Activated CD4-positive, alpha-beta T cell treated with anti-CD3 and anti-CD28 coated beads for 36 hours (primary cell): ENCODE measurements at regions not wholly inside any gene's neighbourhood (a gene's known extent, or its start where the extent isn't known, plus 50 kb on each side); places are given as distances from the start of the nearest gene placed in this dataset.

Experiments
- ATAC-seq: fragments of 200-7000 bp; cut with Tn5 transposase; one replicate; pipeline ENCODE4 v1.10.0; 2021; ENCODE audit warnings: mild to moderate bottlenecking, moderate library complexity
- CTCF ChIA-PET: fragments of 350-600 bp; sonication (Branson Sonifier 250); formaldehyde crosslinking; loops from one replicate; lab custom pipeline; 2021; ENCODE audit warnings: antibody characterized with exemption; lab: Charles Lee
- POLR2A ChIA-PET: fragments of 350-600 bp; sonication (Branson Sonifier 250); formaldehyde crosslinking; loops from one replicate; lab custom pipeline; 2021; ENCODE audit warnings: antibody characterized with exemption, inconsistent platforms; lab: Charles Lee
- DNase-seq: peaks from one replicate; pipeline ENCODE4 v3.0.0-alpha.2; 2020
- H3K27ac Mint-ChIP-seq: one replicate; pipeline ENCODE4 v1.8.0; 2021; ENCODE audit warnings: mixed read lengths
- H3K27me3 Mint-ChIP-seq: one replicate; pipeline ENCODE4 v1.8.0; 2021; ENCODE audit warnings: mixed read lengths
- H3K36me3 Mint-ChIP-seq: one replicate; pipeline ENCODE4 v1.8.0; 2021; ENCODE audit warnings: low read depth, mixed read lengths
- H3K4me1 Mint-ChIP-seq: one replicate; pipeline ENCODE4 v1.8.0; 2021; ENCODE audit warnings: mixed read lengths
- H3K4me3 Mint-ChIP-seq: one replicate; pipeline ENCODE4 v1.8.0; 2021; ENCODE audit warnings: mild to moderate bottlenecking, moderate library complexity, mixed read lengths
- H3K9me3 Mint-ChIP-seq: one replicate; pipeline ENCODE4 v1.8.0; 2021; ENCODE audit warnings: low read depth, mixed read lengths
- intact Hi-C, 2 experiments: fragments of 100-400 bp; cut with DNase I in 1 of 2; cut with micrococcal nuclease in 1 of 2; formaldehyde crosslinking; loops; one replicate each; pipeline versions ENCODE4 v1.14.2 to v1.15.1; 2022 to 2024; cut with DNase I, micrococcal nuclease

- no peaks in the 10 kb centered on the region for H3K36me3 Mint-ChIP-seq
- intact Hi-C loops = loop anchor here (2.0 to 5.0 kb wide), 3 partner anchors 15 to 237 kb away; partner anchors contain the start of gene IKZF2 (in 1 of the 2)
Measured at GRCh38 chr2:212913640-212914306, 237.6 kb downstream of the IKZF2 start.

GRCh38 chr2:212912445-212913103, 238.8 kb downstream of the IKZF2 start:
- Mint-ChIP-seq H3K27ac (no peak overlapping the region), H3K9me3 (peaks cover 4% of the 10 kb centered on the region), H3K4me3 (no peak overlapping the region), H3K4me1 (peaks cover 26% of the 10 kb centered on the region), H3K27me3 (peaks cover 12% of the 10 kb centered on the region), H3K36me3 (no peaks in the 10 kb centered on the region)
- intact Hi-C loops = loop anchor here in 1 of 2 experiments (5.0 kb wide), 1 partner anchor 45 kb away; no protein-coding TSS in a partner anchor
- CTCF ChIA-PET = interaction anchor here (1.0 kb wide), 1 partner anchor 236 kb away, joined by 3 read pairs; no protein-coding TSS in a partner anchor
- ATAC-seq (no peak), DNase-seq (no peak)
- POLR2A ChIA-PET = no interaction called here

More at GRCh38 chr2:212913640-212914306, 237.6 kb downstream of the IKZF2 start:
- CTCF ChIA-PET = interaction anchor here (1.4 kb wide), 1 partner anchor 121 kb away, joined by 3 read pairs; no protein-coding TSS in a partner anchor
- H3K9me3 Mint-ChIP-seq = peaks cover 4% of the 10 kb centered on the region
- peaks cover 13% of the 10 kb centered on the region for H3K27me3 Mint-ChIP-seq
- H3K27ac Mint-ChIP-seq = no peak overlapping the region
- H3K4me1 Mint-ChIP-seq = peaks cover 26% of the 10 kb centered on the region
- ATAC-seq (no peak), DNase-seq (no peak)
- POLR2A ChIA-PET = no interaction called here
- H3K4me3 Mint-ChIP-seq = no peak overlapping the region

GRCh38 chr2:212911011-212911410, 240.4 kb downstream of the IKZF2 start:
- peaks cover 4% of the 10 kb centered on the region for H3K9me3 Mint-ChIP-seq
- intact Hi-C loops = loop anchor here in 1 of 2 experiments (5.0 kb wide), 1 partner anchor 46 kb away; no protein-coding TSS in a partner anchor
- DNase-seq = peak; percentile 11
- H3K4me3 Mint-ChIP-seq = no peak overlapping the region
- peak overlapping the region; percentile 49 for H3K27ac Mint-ChIP-seq
- H3K36me3 Mint-ChIP-seq = no peaks in the 10 kb centered on the region
- ATAC-seq = peak; percentile 25
- ChIA-PET CTCF (interaction anchor here (0.8 to 0.9 kb wide), 2 partner anchors 18 to 112 kb away, joined by 3 read pairs; no protein-coding TSS in a partner anchor), POLR2A (no interaction called here)
- peaks cover 8% of the 10 kb centered on the region for H3K27me3 Mint-ChIP-seq
- H3K4me1 Mint-ChIP-seq = peaks cover 21% of the 10 kb centered on the region

GRCh38 chr2:212908682-212909435, 242.6 kb downstream of the IKZF2 start:
- CTCF ChIA-PET = interaction anchor here (0.7 kb wide), 1 partner anchor 1197 kb away, joined by 3 read pairs; no protein-coding TSS in a partner anchor
- POLR2A ChIA-PET = no interaction called here
- DNase-seq (no peak), ATAC-seq (no peak)
- intact Hi-C loops = no loop called here
- no peak overlapping the region for H3K4me3 Mint-ChIP-seq
- H3K27ac Mint-ChIP-seq = no peak overlapping the region
- H3K36me3 Mint-ChIP-seq = no peaks in the 10 kb centered on the region
- H3K4me1 Mint-ChIP-seq = peaks cover 11% of the 10 kb centered on the region
- peaks cover 4% of the 10 kb centered on the region for H3K9me3 Mint-ChIP-seq
- H3K27me3 Mint-ChIP-seq = peaks cover 8% of the 10 kb centered on the region

- no peak for DNase-seq
- no peak overlapping the region for H3K4me3 Mint-ChIP-seq
- H3K9me3 Mint-ChIP-seq = peaks cover 4% of the 10 kb centered on the region
- H3K36me3 Mint-ChIP-seq = no peaks in the 10 kb centered on the region
- no peak overlapping the region for H3K27ac Mint-ChIP-seq
- intact Hi-C loops = no loop called here
- POLR2A ChIA-PET = no interaction called here
- CTCF ChIA-PET = no interaction called here
- ATAC-seq = no peak
- peaks cover 11% of the 10 kb centered on the region for H3K4me1 Mint-ChIP-seq
- H3K27me3 Mint-ChIP-seq = peaks cover 4% of the 10 kb centered on the region
Measured at GRCh38 chr2:212908031-212908430, 243.4 kb downstream of the IKZF2 start.

- peaks cover 9% of the 10 kb centered on the region for H3K4me1 Mint-ChIP-seq
- POLR2A ChIA-PET = no interaction called here
- no peak for DNase-seq
- peaks cover 4% of the 10 kb centered on the region for H3K9me3 Mint-ChIP-seq
- intact Hi-C loops = no loop called here
- ATAC-seq = no peak
- no peak overlapping the region for H3K4me3 Mint-ChIP-seq
- no peaks in the 10 kb centered on the region for H3K36me3 Mint-ChIP-seq
- H3K27ac Mint-ChIP-seq = no peak overlapping the region
- CTCF ChIA-PET = no interaction called here
- peaks cover 3% of the 10 kb centered on the region for H3K27me3 Mint-ChIP-seq
Measured at GRCh38 chr2:212906620-212907019, 244.8 kb downstream of the IKZF2 start.

- ChIA-PET POLR2A (no interaction called here), CTCF (no interaction called here)
- intact Hi-C loops = no loop called here
- no peak for ATAC-seq
- Mint-ChIP-seq H3K4me3 (no peak overlapping the region), H3K27me3 (peaks cover 3% of the 10 kb centered on the region), H3K36me3 (no peaks in the 10 kb centered on the region), H3K4me1 (peaks cover under 1% of the 10 kb centered on the region), H3K27ac (no peak overlapping the region), H3K9me3 (peaks cover 4% of the 10 kb centered on the region)
- DNase-seq = no peak
Measured at GRCh38 chr2:212905640-212906201, 245.7 kb downstream of the IKZF2 start.

GRCh38 chr2:212904646-212905045, 246.8 kb downstream of the IKZF2 start:
- POLR2A ChIA-PET = no interaction called here
- no peak for ATAC-seq
- Mint-ChIP-seq H3K27me3 (peaks cover 3% of the 10 kb centered on the region), H3K36me3 (no peaks in the 10 kb centered on the region), H3K4me1 (no peaks in the 10 kb centered on the region), H3K27ac (no peak overlapping the region), H3K9me3 (peaks cover 3% of the 10 kb centered on the region), H3K4me3 (no peak overlapping the region)
- intact Hi-C loops = no loop called here
- CTCF ChIA-PET = no interaction called here
- no peak for DNase-seq

- H3K27me3 Mint-ChIP-seq = peaks cover 1% of the 10 kb centered on the region
- intact Hi-C loops = no loop called here
- POLR2A ChIA-PET = interaction anchor here (0.7 kb wide), 1 partner anchor 11 kb away, joined by 5 read pairs; no protein-coding TSS in a partner anchor
Measured at GRCh38 chr2:212903413-212903812, 248.0 kb downstream of the IKZF2 start.

GRCh38 chr2:212902421-212902820, 249.0 kb downstream of the IKZF2 start:
- Mint-ChIP-seq H3K36me3 (no peaks in the 10 kb centered on the region), H3K27ac (no peak overlapping the region), H3K27me3 (peaks cover 1% of the 10 kb centered on the region), H3K9me3 (no peaks in the 10 kb centered on the region), H3K4me1 (no peaks in the 10 kb centered on the region), H3K4me3 (no peak overlapping the region)
- ChIA-PET POLR2A (no interaction called here), CTCF (interaction anchor here (0.7 kb wide), 1 partner anchor 10 kb away, joined by 3 read pairs; no protein-coding TSS in a partner anchor)
- ATAC-seq = no peak
- intact Hi-C loops = no loop called here
- DNase-seq = no peak

More at GRCh38 chr2:212903413-212903812, 248.0 kb downstream of the IKZF2 start:
- no peaks in the 10 kb centered on the region for H3K36me3 Mint-ChIP-seq
- CTCF ChIA-PET = no interaction called here
- ATAC-seq (no peak), DNase-seq (no peak)
- no peak overlapping the region for H3K4me3 Mint-ChIP-seq
- H3K9me3 Mint-ChIP-seq = no peaks in the 10 kb centered on the region
- H3K27ac Mint-ChIP-seq = no peak overlapping the region
- no peaks in the 10 kb centered on the region for H3K4me1 Mint-ChIP-seq
